Right lobe of liver (tissue), 6 donors: ENCODE measurements at regions not wholly inside any gene's neighbourhood (a gene's known extent, or its start where the extent isn't known, plus 50 kb on each side); places are given as distances from the start of the nearest gene placed in this dataset.

Experiments used
- ATAC-seq, 4 donors: fragments of 200-7000 bp; cut with Tn5 transposase; one replicate each; pipeline ENCODE4 v1.9.1; 2020; ENCODE audit warnings: mild to moderate bottlenecking in 4 of 4, moderate library complexity in 4 of 4
- DNase-seq, 3 donors: peaks; one replicate each; pipeline ENCODE4 v3.0.0-alpha.2; 2020
- H3K27ac ChIP-seq, 3 donors: fragments of 200-600 bp; one replicate each; pipeline ENCODE4 v1.8.0; 2022
- H3K27me3 ChIP-seq, 2 donors: fragments of 200-600 bp; one replicate each; pipeline ENCODE4 v1.8.0; 2022
- H3K36me3 ChIP-seq, 4 donors: fragments of 200-600 bp; sonication (generic) in 1 of 4; one replicate each; pipeline versions ENCODE4 v1.5.1 to v1.8.0; 2017 to 2022; ENCODE audit warnings: control low read depth in 1 of 4
- H3K4me1 ChIP-seq, 4 donors: fragments of 200-600 bp; sonication (generic) in 1 of 4; one replicate each; pipeline versions ENCODE4 v1.5.1 to v1.8.0; 2017 to 2022; ENCODE audit warnings: control low read depth in 1 of 4
- H3K4me3 ChIP-seq, 3 donors: fragments of 200-600 bp; one replicate each; pipeline ENCODE4 v1.8.0; 2022
- H3K9me3 ChIP-seq, 4 donors: fragments of 200-600 bp; sonication (generic) in 1 of 4; one replicate each; pipeline versions ENCODE4 v1.5.1 to v1.8.0; 2017 to 2022; ENCODE audit warnings: control low read depth in 1 of 4
- POLR2A ChIP-seq: fragments of 450-650 bp; IDR thresholded peaks from one replicate; pipeline ENCODE4 v1.6.1; 2017; ENCODE audit warnings: antibody characterized with exemption, mild to moderate bottlenecking
- WGBS: methylation state at CpG from one replicate; pipeline ENCODE4 v1.1.6; 2018; ENCODE audit warnings: low coverage, low lambda C conversion rate; ENCODE audit not compliant: insufficient coverage; ENCODE audit errors: missing lambda C conversion rate; 5-methylcytosine and 5-hydroxymethylcytosine counted together
- intact Hi-C, 2 donors: fragments of 100-400 bp; cut with DNase I; formaldehyde crosslinking; loops; one replicate each; pipeline versions ENCODE4 v1.11.2 to v1.14.1; 2022
- TF ChIP-seq, protein P1 (sequence below), 4 donors: fragments of 200-600 bp in 3 of 4; fragments of 450-650 bp in 1 of 4; IDR thresholded peaks; one replicate each; pipeline versions ENCODE4 v1.5.1 to v1.8.0; 2016 to 2022; ENCODE audit warnings: antibody characterized with exemption in 4 of 4, mild to moderate bottlenecking in 2 of 4
- donor health status: DM: no; HTN: yes; CAD: no.
- donor health status: DM: no; HTN: no; CAD: no.
- donor health status: DM: no; HTN: no; CAD: no.
- donor health status: DM: no; HTN: yes; CAD: no.
- donor health status: DM: no; HTN: yes; CAD: no.

DNA sequence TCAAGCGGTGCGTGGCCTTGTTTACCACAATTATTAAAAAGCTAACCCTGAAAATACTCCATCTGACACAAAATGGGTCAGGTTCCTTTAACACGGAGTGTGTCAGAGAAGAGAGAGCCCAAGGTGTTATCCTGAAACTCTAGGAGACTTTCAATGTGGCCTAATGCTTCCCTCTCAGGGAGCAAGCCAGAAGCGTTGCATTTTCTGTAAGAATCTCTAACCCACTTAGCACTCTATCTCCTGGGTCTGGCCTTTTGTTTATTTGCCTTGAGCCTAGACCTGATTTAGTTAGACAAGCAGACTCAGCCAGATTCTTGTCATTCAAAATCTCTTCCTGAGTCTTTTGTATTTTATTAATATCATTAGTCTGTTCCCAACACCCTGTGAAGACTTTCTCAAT is 184.0 kb upstream of the SYT1 start:
- H3K36me3 ChIP-seq = no peaks in the 10 kb centered on the region
- H3K9me3 ChIP-seq = no peaks in the 10 kb centered on the region
- TF ChIP-seq POLR2A = no peak
- TF ChIP-seq, protein P1, sequence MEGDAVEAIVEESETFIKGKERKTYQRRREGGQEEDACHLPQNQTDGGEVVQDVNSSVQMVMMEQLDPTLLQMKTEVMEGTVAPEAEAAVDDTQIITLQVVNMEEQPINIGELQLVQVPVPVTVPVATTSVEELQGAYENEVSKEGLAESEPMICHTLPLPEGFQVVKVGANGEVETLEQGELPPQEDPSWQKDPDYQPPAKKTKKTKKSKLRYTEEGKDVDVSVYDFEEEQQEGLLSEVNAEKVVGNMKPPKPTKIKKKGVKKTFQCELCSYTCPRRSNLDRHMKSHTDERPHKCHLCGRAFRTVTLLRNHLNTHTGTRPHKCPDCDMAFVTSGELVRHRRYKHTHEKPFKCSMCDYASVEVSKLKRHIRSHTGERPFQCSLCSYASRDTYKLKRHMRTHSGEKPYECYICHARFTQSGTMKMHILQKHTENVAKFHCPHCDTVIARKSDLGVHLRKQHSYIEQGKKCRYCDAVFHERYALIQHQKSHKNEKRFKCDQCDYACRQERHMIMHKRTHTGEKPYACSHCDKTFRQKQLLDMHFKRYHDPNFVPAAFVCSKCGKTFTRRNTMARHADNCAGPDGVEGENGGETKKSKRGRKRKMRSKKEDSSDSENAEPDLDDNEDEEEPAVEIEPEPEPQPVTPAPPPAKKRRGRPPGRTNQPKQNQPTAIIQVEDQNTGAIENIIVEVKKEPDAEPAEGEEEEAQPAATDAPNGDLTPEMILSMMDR (IDR thresholded peaks at IDR 0.05) = no peak
- H3K27me3 ChIP-seq = no peaks in the 10 kb centered on the region
- H3K4me1 ChIP-seq = no peaks in the 10 kb centered on the region
- no peak overlapping the region for H3K27ac ChIP-seq
- intact Hi-C loops = no loop called here
- no peak for ATAC-seq
- H3K4me3 ChIP-seq = no peak overlapping the region
- WGBS = 62% methylated on average over 4 of the region's 4 CpGs
- DNase-seq = no peak

DNA sequence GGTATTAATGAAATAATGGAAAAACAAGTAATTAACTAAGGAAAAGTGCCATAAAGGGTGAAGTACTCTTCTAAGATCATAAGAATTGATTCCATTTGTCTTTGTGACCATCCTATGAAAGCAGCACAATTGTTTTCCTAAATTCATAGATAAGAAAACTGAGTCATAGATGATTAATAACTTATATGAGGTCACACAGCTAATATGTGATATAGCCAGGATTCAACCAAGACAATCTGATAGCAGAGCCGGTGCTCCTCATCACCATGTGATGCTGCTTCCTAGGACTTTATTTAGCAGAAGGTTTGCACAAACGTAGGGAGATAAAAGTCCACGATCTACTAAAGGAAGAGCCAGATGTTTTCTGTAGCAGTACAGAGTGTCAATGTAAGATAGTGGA is 181.5 kb upstream of the SYT1 start:
- TF ChIP-seq, protein P1 (IDR thresholded peaks at IDR 0.05) = no peak
- ATAC-seq = no peak

DNA sequence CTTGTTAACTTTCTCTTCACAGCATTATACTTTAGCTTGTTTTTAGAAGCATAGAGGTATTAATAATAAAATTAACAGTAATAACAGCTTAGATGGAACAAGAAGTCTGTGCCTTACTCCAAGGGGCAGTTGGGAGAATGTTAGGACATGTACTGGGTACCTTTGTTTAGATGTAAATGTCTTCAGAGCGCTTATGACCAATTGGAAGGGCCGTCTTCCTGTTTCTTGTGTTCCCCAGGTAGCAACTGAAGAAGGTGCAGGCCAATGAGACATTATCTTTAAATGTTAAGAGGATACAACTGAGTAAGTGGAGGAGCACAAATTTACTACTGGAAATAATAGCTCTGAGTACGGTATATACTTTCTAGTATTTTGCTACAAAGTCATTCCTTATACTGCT is 180.9 kb upstream of the SYT1 start:
- Histone ChIP-seq H3K36me3 (no peaks in the 10 kb centered on the region), H3K4me1 (no peaks in the 10 kb centered on the region), H3K27me3 (no peaks in the 10 kb centered on the region), H3K4me3 (no peak overlapping the region), H3K27ac (no peak overlapping the region), H3K9me3 (no peaks in the 10 kb centered on the region)
- 79% methylated on average over 3 of the region's 3 CpGs for WGBS
- no peak for TF ChIP-seq POLR2A
- TF ChIP-seq, protein P1 (IDR thresholded peaks at IDR 0.05) = no peak
- ATAC-seq = no peak
- no peak for DNase-seq
- intact Hi-C loops = no loop called here

More for the DNA sequence above, 181.5 kb upstream of the SYT1 start:
- WGBS = 37% methylated on average over 3 of the region's 3 CpGs
- H3K36me3 ChIP-seq = no peaks in the 10 kb centered on the region
- no peaks in the 10 kb centered on the region for H3K4me1 ChIP-seq
- no peaks in the 10 kb centered on the region for H3K27me3 ChIP-seq
- no peak for DNase-seq
- intact Hi-C loops = no loop called here
- H3K4me3 ChIP-seq = no peak overlapping the region
- H3K9me3 ChIP-seq = no peaks in the 10 kb centered on the region
- H3K27ac ChIP-seq = no peak overlapping the region

DNA sequence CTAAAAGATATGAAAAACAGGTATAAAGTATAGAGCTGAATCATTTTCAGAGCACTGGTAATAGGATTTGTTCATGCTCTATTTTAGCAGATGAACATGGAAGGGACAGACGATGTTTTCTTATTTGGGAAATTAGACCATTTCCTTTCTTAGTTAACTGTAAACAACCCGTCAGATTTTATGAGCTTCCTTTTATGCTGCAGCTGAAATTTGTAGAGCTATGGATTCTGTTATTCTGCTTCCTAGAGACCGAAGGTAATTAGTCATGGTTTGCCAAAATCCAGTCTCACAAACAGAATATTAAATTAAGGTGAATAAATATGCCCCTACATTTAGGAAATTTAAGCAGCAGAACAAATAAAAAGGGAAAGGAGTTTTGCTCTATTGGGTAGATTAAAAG is 180.2 kb upstream of the SYT1 start:
- no peaks in the 10 kb centered on the region for H3K4me1 ChIP-seq
- H3K4me3 ChIP-seq = no peak overlapping the region
- no peak overlapping the region for H3K27ac ChIP-seq
- TF ChIP-seq POLR2A = no peak
- TF ChIP-seq, protein P1 (IDR thresholded peaks at IDR 0.05) = no peak
- intact Hi-C loops = no loop called here
- no peaks in the 10 kb centered on the region for H3K27me3 ChIP-seq
- DNase-seq (no peak), ATAC-seq (no peak)
- 46% methylated on average over 3 of the region's 3 CpGs for WGBS
- H3K9me3 ChIP-seq = no peaks in the 10 kb centered on the region
- no peaks in the 10 kb centered on the region for H3K36me3 ChIP-seq

DNA sequence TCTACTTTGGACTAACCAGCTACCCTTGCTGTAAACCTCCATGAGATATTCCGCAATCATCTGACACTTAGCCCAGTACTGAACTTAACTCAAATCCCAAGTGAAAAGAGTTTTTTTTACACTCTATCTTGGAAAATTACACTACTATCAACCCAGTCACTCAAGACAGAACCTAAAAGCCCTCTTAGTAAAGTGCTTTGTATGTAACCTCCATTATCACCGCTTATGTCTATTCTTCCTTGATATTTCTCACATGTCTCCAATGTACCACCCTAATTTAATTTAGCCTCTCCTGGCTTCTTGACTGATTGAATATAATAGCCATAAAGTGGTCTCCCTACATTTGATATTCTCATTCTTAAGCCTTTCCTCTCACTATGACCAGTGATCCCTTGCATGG is 168.8 kb upstream of the SYT1 start:
- TF ChIP-seq POLR2A = no peak
- TF ChIP-seq, protein P1 (IDR thresholded peaks at IDR 0.05) = no peak
- WGBS = 86% methylated on average over 2 of the region's 2 CpGs

More for the DNA sequence above, 168.8 kb upstream of the SYT1 start:
- Histone ChIP-seq H3K36me3 (no peaks in the 10 kb centered on the region), H3K27ac (no peak overlapping the region), H3K27me3 (no peaks in the 10 kb centered on the region), H3K4me1 (no peaks in the 10 kb centered on the region), H3K9me3 (no peaks in the 10 kb centered on the region), H3K4me3 (no peak overlapping the region)
- no peak for ATAC-seq
- intact Hi-C loops = no loop called here
- no peak for DNase-seq
